ENCODE measurements at regions not wholly inside any gene's neighbourhood (a gene's known extent, or its start where the extent isn't known, plus 50 kb on each side); places are given as distances from the start of the nearest gene placed in this dataset.

DNA sequence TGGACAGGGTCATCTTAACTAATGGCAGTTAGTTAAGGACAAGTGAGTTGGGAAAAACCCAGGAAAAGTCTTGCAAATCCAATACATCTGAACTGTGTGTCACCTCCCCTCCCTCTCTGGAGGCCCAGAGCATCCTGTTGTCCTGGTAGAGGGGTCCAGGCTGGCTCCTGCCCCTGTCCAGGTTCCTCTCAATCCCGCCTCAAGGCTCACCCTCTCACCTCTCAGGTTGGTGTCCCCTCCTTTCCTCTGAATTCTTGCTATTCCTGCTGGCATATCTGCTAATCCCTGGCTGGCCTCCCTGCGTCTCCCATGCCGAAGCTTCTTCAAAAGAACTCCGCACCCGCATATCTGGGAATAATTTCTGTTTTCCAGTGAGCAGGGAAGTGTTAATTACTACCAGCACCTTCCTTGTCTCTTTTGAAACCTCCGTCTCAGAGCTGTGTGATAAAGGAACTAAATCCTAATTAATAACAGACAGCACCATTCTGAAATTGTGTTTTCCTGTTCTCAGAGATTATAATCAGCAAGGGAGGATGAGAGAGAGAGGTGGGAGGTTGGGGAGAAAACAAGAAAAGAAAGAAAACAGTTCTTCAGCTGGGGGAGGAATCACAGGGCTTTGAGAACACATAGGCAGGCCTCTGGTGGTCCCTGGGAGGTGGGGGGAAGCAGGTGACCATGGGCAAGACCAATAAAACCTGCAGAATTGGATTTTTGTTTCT, 568.0 kb downstream of the PTPRU start:
- TF ChIP-seq POLR2A (IDR thresholded peaks at IDR 0.05) (no peak), EP300 (IDR thresholded peaks at IDR 0.05) (no peak)
- TF ChIP-seq, protein P1, sequence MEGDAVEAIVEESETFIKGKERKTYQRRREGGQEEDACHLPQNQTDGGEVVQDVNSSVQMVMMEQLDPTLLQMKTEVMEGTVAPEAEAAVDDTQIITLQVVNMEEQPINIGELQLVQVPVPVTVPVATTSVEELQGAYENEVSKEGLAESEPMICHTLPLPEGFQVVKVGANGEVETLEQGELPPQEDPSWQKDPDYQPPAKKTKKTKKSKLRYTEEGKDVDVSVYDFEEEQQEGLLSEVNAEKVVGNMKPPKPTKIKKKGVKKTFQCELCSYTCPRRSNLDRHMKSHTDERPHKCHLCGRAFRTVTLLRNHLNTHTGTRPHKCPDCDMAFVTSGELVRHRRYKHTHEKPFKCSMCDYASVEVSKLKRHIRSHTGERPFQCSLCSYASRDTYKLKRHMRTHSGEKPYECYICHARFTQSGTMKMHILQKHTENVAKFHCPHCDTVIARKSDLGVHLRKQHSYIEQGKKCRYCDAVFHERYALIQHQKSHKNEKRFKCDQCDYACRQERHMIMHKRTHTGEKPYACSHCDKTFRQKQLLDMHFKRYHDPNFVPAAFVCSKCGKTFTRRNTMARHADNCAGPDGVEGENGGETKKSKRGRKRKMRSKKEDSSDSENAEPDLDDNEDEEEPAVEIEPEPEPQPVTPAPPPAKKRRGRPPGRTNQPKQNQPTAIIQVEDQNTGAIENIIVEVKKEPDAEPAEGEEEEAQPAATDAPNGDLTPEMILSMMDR (IDR thresholded peaks at IDR 0.05): no peak

Data from ovary (tissue), 3 donors.